ENCODE measurements at regions not wholly inside any gene's neighbourhood (a gene's known extent, or its start where the extent isn't known, plus 50 kb on each side); places are given as distances from the start of the nearest gene placed in this dataset.

DNA sequence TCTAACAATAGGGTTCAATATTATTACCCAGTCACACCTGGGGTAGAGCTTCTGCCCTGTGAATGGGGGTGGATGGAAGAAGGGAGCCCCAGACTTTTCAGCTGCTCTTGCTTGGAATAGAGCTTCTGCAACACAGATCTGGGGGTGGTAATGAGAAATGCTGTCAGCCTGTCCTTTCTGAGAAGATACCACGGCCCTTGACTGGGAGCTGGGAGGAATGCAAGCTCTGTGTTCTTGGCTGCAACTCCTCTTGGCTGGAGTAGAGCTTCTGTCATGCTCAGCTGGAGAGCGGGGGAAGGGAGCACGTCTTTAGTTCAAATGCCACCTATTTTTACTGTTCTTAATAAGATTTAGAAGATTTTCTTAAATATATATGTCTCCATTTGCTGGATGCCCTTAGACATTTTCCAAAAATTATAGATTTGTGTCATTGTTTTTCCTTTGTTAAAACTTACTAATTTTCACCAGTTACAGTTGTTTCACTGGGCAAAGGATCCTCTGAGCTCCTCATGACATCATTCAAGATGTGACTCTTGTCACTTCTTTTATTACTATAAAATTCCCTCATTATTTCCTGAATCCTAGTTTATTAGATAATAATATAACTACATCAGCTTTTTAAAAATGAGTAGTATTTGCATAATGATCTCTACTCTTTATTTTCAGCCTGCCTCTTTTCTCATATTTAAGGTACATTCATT lies 180.0 kb upstream of the TGFBR2 start:
- no peaks in the 10 kb centered on the region for H3K79me2 ChIP-seq (ENCODE audit: control insufficient read depth, low read length)
- TF ChIP-seq CTCF (IDR thresholded peaks at IDR 0.05; ENCODE audit: low read depth, low read length, poor library complexity, severe bottlenecking) (no peak), EZH2phosphoT487 (IDR thresholded peaks at IDR 0.05; ENCODE audit: borderline replicate concordance, low read length) (no peak)
- no peaks in the 10 kb centered on the region for H4K20me1 ChIP-seq (ENCODE audit: control insufficient read depth, insufficient read depth, low read depth, low read length)
- no peaks in the 10 kb centered on the region for H3F3A ChIP-seq (ENCODE audit: control insufficient read depth, insufficient read depth)
- H3K36me3 ChIP-seq (ENCODE audit: control insufficient read depth, low read length) = no peaks in the 10 kb centered on the region
- no peak overlapping the region for H3K4me3 ChIP-seq (ENCODE audit: low read length)
- no peaks in the 10 kb centered on the region for H3K4me1 ChIP-seq (ENCODE audit: control insufficient read depth, low read length)
- H3K9me2 ChIP-seq (replicated peaks; ENCODE audit: control insufficient read depth, low read length) = no peaks in the 10 kb centered on the region
- no peaks in the 10 kb centered on the region for H3K9me3 ChIP-seq (ENCODE audit: control insufficient read depth, insufficient read depth, low read length)
- no peaks in the 10 kb centered on the region for H3K27me3 ChIP-seq (ENCODE audit: control insufficient read depth, low read length)
- H3K4me2 ChIP-seq (ENCODE audit: low read length) = no peak overlapping the region
- no peak overlapping the region for H3K27ac ChIP-seq (ENCODE audit: low read depth, low read length)

- no peak for TF ChIP-seq EZH2phosphoT487 (IDR thresholded peaks at IDR 0.05; ENCODE audit: borderline replicate concordance, low read length)
- no peak for TF ChIP-seq CTCF (IDR thresholded peaks at IDR 0.05; ENCODE audit: low read depth, low read length, poor library complexity, severe bottlenecking)
- Histone ChIP-seq H4K20me1 (ENCODE audit: control insufficient read depth, insufficient read depth, low read depth, low read length) (no peaks in the 10 kb centered on the region), H3K36me3 (ENCODE audit: control insufficient read depth, low read length) (no peaks in the 10 kb centered on the region), H3K27me3 (ENCODE audit: control insufficient read depth, low read length) (no peaks in the 10 kb centered on the region), H3K27ac (ENCODE audit: low read depth, low read length) (no peak overlapping the region), H3K4me1 (ENCODE audit: control insufficient read depth, low read length) (no peaks in the 10 kb centered on the region), H3K9me3 (ENCODE audit: control insufficient read depth, insufficient read depth, low read length) (no peaks in the 10 kb centered on the region), H3K9me2 (replicated peaks; ENCODE audit: control insufficient read depth, low read length) (no peaks in the 10 kb centered on the region), H3K4me3 (ENCODE audit: low read length) (no peak overlapping the region), H3K4me2 (ENCODE audit: low read length) (no peak overlapping the region), H3K79me2 (ENCODE audit: control insufficient read depth, low read length) (no peaks in the 10 kb centered on the region), H3F3A (ENCODE audit: control insufficient read depth, insufficient read depth) (no peaks in the 10 kb centered on the region)
Observed at GRCh38 chr3:30428251-30428650, 178.2 kb upstream of the TGFBR2 start.

- no peak for TF ChIP-seq CTCF (IDR thresholded peaks at IDR 0.05; ENCODE audit: low read depth, low read length, poor library complexity, severe bottlenecking)
- H3K79me2 ChIP-seq (ENCODE audit: control insufficient read depth, low read length) = no peaks in the 10 kb centered on the region
- no peak overlapping the region for H3K27ac ChIP-seq (ENCODE audit: low read depth, low read length)
- H3F3A ChIP-seq (ENCODE audit: control insufficient read depth, insufficient read depth) = no peaks in the 10 kb centered on the region
- peaks cover 3% of the 10 kb centered on the region; the same call in 1 of the 2 replicates for H3K27me3 ChIP-seq (ENCODE audit: control insufficient read depth, low read length)
- no peak overlapping the region; the same call in 1 of the 2 replicates for H3K4me3 ChIP-seq (ENCODE audit: low read length)
- H3K36me3 ChIP-seq (ENCODE audit: control insufficient read depth, low read length) = no peaks in the 10 kb centered on the region
- no peaks in the 10 kb centered on the region for H3K9me2 ChIP-seq (replicated peaks; ENCODE audit: control insufficient read depth, low read length)
- no peaks in the 10 kb centered on the region for H3K9me3 ChIP-seq (ENCODE audit: control insufficient read depth, insufficient read depth, low read length)
- H3K4me2 ChIP-seq (ENCODE audit: low read length) = peak overlapping the region; percentile 34; the same call in 1 of the 2 replicates
- H3K4me1 ChIP-seq (ENCODE audit: control insufficient read depth, low read length) = 0 out of 2 replicates have a peak, but pooled peaks cover 3% of the 10 kb centered on the region
- H4K20me1 ChIP-seq (ENCODE audit: control insufficient read depth, insufficient read depth, low read depth, low read length) = no peaks in the 10 kb centered on the region
Observed at GRCh38 chr3:30435861-30436331, 170.5 kb upstream of the TGFBR2 start.

All from DOHH2 (cell line).